ENCODE measurements at regions not wholly inside any gene's neighbourhood (a gene's known extent, or its start where the extent isn't known, plus 50 kb on each side); places are given as distances from the start of the nearest gene placed in this dataset.

DNA sequence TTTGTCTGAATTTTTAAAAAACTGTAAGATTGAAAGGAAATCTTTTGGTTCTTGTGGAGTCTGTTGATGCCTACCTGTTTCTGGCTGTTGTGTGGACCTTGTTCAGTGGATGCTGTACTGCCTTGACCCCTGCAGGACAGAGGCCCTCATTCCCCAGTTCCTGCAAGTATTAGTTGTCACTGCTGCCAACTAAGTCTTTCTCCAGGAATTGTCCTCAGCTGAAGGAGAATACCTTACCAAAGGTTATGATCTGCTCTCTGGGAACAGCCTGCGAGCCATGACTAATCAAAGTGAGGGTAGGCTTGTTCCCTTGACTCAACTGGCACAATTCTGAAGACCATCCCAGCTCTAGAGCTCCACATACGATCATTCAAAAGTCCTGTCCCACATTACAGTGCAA is 145.3 kb upstream of the FST start:
- DNase-seq = no peak

DNA sequence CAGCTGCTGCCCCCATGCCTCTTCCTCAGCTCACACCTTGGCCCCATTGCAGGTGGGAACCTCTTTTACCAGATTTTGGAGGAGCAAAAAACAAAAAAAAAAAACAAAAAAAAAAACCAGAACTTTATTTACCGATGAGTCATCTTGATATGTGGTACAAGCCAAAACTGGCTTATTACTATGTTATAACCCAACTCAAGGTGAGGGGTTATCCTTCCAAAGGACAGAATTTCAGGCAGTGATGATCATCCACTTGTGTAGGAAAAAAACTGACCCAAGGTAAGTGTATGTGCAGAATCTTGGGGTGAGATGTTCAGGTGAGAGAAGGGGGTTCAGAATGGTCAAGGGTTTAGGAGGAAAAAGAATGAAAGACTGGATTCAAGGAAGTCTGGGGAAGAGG is 142.6 kb upstream of the FST start:
- no peak for DNase-seq

DNA sequence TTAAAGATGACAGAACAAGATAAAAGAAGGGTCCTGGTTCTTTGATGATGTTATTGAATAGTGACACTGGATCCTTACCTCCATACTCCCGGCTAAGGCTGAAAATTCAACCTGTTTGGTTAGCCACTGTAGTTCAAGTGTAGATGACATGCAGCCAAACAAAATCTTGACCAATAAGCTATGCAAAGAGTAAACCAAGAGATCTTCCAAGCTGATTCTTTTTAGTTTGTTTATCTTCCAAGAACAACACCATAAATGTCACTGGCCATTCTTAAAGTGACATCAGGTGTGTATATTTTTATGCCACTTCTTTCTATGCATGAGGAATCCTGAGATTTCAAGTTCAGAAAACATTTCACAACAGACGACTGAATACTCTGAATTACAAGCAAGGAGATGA is 141.5 kb upstream of the FST start:
- no peak for DNase-seq

DNA sequence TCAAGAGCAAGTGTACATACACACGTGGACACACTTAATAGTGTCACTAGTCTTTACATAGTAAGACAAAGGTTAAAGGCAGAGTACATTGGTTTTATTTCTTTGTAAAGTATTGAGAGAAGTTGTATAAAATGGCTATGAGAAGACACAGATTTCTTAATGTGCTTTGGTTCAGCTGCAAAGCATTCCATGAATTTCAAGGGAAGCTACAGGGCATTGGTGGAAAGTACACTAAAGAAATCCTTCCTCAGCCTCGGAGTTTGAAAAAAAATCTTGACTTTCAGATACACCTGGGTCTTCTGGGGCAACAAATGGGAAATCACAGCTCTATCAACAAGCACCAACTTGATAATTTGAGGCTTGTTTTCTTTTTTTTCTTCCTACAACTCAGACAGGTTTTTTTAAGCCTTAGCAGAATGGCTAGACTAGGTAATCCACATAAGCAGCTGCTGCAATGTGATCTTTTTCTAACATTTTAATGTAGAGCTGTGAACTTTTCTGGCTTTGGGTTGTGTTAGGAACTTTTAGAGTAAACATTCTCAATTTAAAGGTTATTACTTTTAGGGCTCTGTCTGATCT is 140.4 kb upstream of the FST start:
- no peak for DNase-seq

DNA sequence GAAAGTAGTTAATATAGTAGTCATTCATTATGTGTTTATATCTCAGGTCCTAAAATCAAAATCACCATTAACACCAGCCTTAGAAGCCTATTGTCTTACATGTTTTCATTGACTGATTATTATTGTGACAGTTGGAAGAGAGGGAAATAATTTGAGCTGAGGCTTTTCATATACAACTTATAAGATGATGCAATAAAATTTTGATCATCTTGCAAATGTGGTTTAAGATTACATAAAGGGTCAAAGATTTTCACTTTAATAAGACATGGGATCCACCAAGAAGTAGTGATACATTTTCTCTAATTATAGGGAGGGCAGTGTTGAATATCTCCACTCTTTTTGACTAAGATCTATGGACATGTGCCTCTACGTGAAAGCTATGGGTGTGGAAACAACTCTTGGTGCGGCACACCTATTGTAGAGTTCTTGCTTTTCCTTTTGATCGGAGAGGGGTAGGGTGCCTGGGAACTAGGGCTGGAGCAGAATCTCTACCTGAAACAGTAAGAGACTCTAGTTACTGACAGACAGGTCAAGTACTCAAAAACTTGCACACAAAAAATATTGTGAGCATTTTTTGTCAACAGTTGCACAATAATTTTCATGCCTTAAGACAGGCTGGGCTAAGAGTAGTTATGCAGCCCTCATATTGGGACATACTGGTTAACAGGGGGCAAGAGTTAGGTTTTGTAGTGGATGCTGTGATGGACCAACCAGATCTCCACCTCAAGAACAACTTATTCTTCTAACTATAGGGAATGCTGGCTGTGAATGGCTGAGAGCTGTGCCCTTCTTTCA is 139.3 kb upstream of the FST start:
- DNase-seq = no peak

DNA sequence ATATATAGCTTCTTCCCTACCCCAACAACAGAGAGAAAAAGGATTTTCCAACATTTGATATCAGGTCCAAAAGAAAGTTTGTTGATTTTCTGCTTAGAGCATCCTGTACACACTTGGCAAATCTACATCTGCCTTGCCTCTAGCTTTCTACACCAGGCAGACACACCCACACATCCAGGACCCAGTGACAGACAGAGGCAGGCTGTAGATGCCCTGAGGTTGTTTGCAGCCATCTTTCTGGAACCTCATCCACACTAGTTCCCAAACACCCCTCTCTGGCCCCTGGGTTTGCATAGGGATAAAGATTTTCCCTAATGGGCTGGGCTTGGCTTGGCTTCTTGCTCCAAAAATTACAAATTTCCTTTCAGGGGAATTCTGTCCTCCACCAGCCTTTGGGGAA is 138.2 kb upstream of the FST start:
- no peak for DNase-seq

DNA sequence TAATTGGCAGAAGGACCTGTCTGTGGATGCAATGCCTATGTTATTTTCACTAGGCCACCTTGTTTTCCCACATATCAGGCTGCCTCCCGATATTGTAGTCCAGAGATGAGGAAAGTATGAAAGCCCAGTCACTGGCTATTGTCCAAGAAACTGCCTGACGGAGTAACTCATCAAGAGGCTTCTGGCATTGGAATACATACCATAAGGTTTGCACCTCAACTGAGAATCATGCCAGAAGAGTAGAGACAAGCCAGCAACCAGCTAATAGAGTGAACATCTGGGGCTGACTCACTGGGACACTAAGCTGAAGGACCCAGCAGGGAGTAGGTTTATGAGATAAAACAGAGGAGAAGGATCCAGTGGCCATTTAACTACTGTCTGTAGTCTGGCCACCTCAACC is 137.2 kb upstream of the FST start:
- no peak for DNase-seq

DNA sequence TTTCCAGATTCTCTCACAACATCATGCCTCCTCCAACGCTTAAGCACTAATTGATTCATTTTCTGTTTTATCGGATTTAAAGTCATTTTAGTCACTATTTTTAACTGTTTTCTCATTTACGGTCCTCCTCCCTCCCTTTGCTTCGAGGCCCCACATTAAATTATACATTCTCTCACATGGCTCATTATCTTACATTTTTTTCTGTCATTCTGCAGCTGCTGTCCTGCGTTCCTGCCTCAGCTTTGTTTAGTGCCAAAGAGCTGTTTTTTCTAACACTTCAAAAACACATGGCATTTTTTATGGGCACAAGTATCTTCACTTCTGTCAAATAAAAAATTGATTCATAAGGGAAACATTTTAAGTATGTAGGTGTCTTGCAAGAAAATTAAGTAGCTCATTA is 130.1 kb upstream of the FST start:
- no peak for DNase-seq

DNA sequence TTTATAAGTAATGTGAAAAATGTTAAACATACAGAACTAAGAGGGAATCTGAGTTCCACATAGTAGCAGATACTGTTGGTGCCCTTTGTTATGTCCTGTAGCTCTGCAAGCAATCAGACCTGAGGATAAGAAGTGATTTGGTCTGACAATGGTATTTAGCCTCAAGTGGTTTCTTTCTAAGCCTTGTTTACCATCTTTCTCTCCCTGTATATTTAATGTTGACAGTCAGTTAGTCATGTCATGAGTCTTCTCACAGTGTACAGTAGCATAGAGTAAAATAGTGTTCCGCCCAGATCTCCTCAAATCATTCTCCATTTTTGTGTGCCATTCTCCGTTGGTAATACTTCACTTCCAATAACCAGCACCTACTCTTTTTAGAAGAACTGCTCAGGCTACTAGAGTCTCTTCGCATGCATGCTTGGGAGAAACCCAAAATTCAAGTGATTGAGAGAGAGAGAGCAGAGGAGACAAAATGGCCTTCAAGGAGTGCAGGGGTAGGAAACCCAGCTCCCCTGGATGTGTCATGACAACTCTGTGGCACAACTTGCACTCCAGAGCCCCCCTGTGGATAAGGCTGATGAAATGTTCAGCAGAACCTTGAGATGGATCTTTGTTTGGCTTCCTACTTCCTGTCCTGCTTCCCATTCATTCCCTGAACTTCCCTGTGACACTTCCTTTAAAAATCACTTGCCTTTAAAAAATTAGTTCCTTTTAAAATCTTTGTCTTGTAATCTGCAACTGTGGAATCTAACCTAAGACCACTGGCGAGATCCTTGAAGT is 129.2 kb upstream of the FST start:
- no peak for DNase-seq

DNA sequence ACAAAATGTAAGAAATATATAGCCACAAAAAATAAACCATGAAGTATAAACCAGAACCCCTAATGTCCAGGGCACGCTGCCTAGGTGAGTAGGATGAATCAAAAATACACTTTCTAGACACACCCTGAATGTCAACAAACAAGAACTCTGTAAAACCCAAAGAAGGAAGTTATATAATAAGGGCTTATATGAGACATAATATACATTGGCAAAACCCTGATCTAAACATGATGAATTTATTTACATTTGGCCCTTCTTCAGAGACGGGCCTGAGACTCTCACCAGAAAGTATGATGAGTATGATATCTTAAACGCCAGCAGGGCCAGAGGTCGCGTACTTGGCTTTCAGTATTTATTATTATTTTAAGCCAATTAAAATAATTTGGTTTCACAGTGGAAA is 125.1 kb upstream of the FST start:
- DNase-seq = no peak

DNA sequence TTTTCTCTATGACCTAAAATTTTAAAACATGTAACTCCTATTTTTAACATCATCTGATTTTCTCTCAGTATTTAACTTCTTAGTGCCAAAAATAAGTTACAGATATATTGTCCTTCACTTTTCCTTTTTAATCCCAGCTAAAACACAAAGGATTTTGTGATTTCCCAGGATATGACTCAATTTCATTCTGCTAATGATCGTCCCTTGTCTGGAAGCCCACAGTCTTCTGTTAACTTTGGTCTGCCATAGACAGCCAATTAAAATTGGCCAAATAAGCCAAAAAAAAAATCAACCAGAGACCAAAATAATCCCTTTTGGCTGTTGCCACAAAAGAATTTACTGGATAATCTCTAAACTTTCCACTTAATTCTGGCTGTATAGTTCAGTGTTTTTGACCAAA is 124.5 kb upstream of the FST start:
- no peak for DNase-seq

DNA sequence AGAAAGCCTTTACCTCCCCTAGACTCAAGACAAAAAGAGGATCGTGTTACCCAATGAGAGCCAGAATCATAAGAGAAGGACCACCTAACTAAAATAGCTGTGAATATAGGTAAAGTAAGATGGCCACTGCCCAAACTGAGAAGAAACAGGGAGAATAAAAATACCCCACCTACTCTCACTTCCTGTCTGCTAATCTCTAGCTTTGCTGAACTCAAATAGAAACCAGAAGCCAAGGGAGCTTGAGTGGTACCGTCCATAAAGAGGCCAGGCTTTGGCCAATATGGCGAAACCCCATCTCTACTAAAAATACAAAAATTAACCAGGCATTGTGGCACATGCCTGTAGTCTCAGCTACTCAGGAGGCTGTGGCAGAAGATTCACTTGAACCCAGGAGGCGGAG is 123.0 kb upstream of the FST start:
- DNase-seq = no peak

DNA sequence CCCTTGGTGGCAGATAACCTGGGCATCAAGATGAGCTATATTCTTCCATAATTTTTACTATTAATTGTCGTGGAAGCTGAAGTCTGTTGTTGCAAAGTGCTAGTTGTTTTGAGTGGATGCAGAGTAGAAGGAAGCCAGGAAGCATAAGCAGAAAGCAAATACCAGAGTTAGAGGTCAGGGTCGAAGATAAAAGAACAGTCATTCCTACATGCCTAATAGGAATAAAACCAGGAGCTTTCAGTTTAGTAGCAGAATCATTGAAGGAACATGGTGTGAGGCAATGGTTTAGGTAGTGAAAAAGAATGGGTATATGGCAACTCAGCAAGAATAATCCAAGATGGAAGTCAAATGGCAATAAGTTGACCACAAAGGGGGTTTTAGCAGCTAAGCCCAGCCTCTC is 121.6 kb upstream of the FST start:
- DNase-seq = no peak

DNA sequence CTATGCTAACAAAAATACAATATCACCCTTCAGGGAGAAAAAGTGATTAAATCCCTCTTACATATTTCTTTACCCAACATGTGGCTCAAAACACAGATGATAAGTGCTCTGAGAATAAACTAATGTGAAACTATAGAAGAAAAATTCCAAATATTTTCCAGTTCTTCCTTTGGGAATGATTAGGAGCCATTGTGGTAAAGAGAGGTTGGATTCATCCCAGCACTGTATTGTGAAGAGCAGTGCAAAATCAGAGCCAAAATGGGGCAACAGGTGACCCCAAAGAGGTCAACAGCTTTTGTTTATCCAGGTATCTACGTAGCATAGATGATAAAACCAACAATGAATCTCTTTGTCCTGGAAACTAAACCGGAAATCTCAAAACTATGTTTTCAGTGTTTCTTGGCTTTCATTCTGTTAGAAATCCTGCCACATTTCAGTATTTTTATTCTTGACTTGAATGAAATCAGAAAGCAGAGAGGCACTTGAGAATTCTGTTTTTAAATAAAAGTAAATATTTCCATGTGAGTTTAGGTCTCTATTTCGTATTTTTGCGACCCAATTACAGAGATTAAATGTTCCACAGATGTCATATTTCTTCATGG is 120.4 kb upstream of the FST start:
- no peak for DNase-seq

DNA sequence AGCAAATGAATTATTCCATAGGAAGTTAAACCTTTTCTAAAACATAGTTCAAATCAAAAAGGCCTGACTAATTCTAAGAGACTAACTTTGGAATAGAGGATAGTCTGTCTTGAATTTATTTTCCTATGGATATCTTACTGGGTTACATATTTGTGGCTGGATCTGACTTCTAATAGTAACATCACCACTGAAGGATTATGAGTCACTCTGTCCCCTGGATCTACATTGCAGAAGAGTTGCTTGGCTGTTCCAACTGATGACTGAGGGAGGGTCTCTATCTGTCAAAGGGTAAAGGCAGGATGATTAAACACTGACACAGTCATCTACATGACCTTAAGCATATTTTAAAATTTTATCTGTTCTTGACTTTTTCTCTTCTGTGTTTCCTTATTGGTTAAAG is 119.6 kb upstream of the FST start:
- DNase-seq = no peak

DNA sequence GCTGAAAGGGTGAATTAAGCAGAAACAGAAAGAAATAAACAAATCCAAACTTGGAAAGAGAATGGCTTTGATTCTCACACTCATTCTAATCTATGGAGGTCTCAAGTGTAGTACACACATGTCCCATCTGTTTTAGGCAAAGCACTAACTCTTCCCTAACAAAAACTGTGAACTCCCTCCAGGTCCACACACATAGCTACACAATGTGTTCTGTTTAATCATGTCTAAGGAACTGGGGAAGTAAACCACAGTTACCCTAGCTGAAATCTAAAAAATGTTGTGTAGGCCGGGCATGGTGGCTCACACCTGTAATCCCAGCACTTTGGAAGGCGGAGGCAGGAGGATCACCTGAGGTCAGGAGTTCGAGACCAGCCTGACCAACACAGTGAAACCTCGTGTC is 118.7 kb upstream of the FST start:
- no peak for DNase-seq

DNA sequence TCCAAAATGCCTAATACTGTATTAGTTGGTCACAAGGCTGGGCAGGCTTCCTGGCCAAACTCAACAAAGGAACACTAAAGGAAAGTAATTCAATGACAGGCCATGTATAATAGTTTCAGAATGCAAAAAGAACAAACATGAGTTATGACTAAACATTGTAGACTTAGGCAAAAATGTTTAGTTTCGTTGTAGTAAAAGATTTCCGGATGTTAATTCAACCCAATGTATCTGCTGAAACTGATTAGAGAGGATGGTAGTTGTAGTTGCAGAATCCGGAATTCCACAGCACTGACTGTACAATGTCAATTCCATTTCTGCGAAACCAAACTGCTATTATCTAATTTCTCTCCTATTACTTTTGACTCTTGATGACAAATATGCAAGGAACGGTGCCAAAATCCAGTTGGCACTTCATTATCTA is 117.9 kb upstream of the FST start:
- no peak for DNase-seq

DNA sequence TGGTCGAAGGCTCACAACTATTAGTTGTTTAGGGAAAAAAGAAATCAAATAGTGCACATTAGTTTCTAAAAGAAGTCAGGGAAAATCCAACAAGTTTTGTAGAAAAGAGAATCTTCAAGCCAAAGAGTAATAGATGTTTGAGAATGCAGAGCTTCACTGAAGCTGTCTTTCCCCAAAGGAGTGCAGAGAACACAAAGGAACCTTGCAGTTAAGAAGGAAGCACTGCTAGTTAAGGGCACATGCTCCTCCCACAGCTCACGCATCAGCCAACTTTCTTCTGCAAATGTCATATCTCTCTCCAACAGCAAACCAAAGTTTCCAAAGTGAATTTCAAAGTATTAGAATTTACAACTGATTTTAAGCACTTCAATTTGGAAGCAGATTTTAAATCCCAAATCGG is 116.4 kb upstream of the FST start:
- no peak for DNase-seq

DNA sequence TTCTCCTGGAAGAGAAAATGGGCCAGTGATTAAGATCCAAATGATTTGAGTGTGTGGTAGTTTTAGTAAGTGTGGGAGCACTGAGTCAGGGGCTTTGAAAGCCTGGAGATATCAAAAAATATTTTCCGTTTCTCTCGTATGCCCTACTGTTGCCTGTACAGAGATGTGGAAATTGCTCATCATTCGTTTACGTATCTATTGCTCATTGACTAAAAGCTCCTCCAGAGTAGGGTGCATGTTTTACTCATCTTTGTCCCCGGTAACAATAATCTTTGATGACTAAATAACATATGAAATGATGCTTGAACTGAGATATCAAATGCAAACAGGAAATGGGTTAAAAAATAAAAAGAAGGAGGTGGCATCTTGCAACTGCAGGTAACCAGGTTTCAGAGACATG is 114.2 kb upstream of the FST start:
- DNase-seq = no peak

DNA sequence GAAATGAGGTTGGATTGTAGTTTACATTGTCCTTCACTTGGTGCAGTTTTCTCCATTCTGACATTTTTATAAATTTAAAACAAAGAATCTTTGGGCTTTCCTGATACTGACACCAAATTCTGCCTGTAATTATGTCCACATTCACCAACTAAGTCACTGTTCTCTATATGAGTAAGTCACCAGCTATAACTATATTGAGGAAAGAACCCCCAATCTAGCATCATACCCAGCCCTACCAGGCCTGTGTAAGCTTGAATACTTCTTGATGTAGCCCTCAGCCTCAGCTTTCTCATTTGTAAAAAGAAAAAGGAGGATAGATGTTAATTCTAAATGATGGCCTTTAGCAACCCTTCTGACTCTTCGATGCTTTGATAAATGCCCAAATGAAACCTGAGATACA is 112.7 kb upstream of the FST start:
- DNase-seq = no peak

DNA sequence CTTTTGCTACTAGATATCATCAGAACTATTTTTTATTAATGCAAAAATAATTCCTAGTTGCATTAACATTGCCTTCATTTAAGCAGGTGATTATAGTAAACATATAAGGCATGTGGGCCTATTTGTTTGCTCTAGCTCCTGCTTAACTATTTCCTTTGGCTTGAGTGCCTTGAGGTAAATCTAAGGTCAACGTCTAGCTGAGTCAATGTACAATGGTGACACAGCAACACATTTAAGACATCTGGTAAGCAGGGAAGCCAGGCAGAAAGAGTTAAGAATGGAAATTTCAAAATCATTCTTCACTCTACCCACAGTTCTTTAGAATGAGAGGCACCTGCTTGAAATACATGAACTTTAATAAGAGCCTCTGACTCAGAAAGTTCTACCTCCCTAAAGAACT is 111.9 kb upstream of the FST start:
- no peak for DNase-seq

DNA sequence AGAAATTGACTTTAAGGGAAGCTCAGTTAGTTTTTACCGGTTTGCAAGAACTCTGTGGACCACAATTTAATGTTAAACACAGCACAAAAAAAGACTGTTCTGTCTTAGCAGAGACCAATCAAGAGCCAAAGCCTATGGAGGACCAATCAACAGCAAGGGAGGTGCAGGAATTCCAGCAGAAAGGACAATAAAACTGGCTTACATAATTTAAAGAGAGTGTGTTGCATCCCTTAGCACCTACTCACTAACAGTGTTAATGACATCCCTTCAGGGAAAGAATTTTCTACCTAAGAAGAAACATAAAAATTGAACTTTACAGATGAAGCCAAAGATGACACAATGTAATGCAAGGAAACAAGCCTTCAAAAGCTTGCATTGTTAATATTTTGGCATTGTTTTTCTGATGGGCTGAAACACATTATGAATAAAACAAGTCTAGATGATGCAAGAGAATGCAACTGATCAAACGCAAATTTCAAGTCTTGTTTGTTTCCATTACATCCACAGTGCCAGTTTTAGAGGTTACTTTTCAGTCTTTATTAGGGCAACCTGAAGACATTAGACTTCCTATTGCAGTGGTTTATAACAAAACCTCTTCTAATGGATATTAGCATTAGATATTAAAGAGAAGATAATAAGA is 111.3 kb upstream of the FST start:
- DNase-seq = no peak

DNA sequence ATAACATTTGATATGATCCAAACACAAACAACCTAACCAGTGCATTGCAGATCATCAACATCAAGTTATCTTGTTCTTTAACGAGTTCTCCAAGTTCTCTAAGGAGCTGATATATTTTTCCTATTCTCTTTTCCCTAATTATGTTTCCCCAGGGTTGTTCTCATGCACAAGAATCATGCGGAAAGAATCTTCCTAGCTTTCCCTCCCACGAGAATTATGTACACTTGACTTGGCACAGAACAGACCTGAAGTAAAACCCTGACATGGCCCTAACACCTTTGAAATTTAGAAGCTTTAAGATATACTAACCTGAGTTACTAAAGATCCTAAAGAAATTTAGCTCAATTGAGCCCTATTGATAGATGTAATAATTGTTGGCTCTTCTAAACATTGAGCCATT is 110.7 kb upstream of the FST start:
- no peak for DNase-seq
